MCF 10A (cell line): ENCODE measurements at regions not wholly inside any gene's neighbourhood (a gene's known extent, or its start where the extent isn't known, plus 50 kb on each side); places are given as distances from the start of the nearest gene placed in this dataset.

Source experiments
- BruUV-seq: library from RNA; stranded (reverse); fragments of 400-500 nt; replicated peaks from 2 replicates; lab custom pipeline; 2021; lab: Mats Ljungman, UMichigan
- CTCF ChIA-PET: fragments of 300-600 bp; sonication (Branson Sonifier 250); formaldehyde crosslinking; extraction: SDS; loops from one replicate; lab custom pipeline; 2021; ENCODE audit warnings: antibody characterized with exemption, inconsistent platforms; lab: Yijun Ruan, JAX
- POLR2A ChIA-PET: fragments of 300-600, 350-650 bp; sonication (Branson Sonifier 250); formaldehyde crosslinking; extraction: SDS; loops from one replicate; lab custom pipeline; 2020; ENCODE audit warnings: antibody characterized with exemption, inconsistent platforms; lab: Yijun Ruan, JAX
- DNase-seq: peaks from one replicate; pipeline ENCODE4 v3.0.0-alpha.2; 2018; ENCODE audit not compliant: unreplicated experiment
- H3K27ac Mint-ChIP-seq: one replicate; pipeline ENCODE4 v1.8.0; 2022; ENCODE audit warnings: mild to moderate bottlenecking, low read depth, mixed read lengths; ENCODE audit not compliant: unreplicated experiment
- H3K27me3 Mint-ChIP-seq: one replicate; pipeline ENCODE4 v1.8.0; 2022; ENCODE audit warnings: mixed read lengths; ENCODE audit not compliant: insufficient read depth, unreplicated experiment
- H3K36me3 Mint-ChIP-seq: one replicate; pipeline ENCODE4 v1.8.0; 2022; ENCODE audit warnings: mild to moderate bottlenecking, moderate library complexity, mixed read lengths; ENCODE audit not compliant: insufficient read depth, unreplicated experiment
- H3K4me1 Mint-ChIP-seq: one replicate; pipeline ENCODE4 v1.8.0; 2022; ENCODE audit warnings: mixed read lengths; ENCODE audit not compliant: insufficient read depth, unreplicated experiment
- H3K4me3 Mint-ChIP-seq: one replicate; pipeline ENCODE4 v1.8.0; 2022; ENCODE audit warnings: mild to moderate bottlenecking, moderate library complexity, mixed read lengths; ENCODE audit not compliant: unreplicated experiment
- H3K9me3 Mint-ChIP-seq: one replicate; pipeline ENCODE4 v1.8.0; 2022; ENCODE audit warnings: mixed read lengths; ENCODE audit not compliant: unreplicated experiment
- CTCF ChIP-seq: fragments of 200-600 bp; IDR thresholded peaks from one replicate; pipeline ENCODE4 v1.8.0; 2022; ENCODE audit warnings: antibody characterized with exemption, mild to moderate bottlenecking; ENCODE audit not compliant: unreplicated experiment
- intact Hi-C: fragments of 100-400 bp; cut with micrococcal nuclease; formaldehyde crosslinking; loops from 2 replicates; pipeline ENCODE4 v1.14.1; 2022

- no peaks in the 10 kb centered on the region for H3K4me1 Mint-ChIP-seq
- H3K27ac Mint-ChIP-seq = no peak overlapping the region
- no TSS peak for BruUV-seq
- ChIA-PET CTCF (no interaction called here), POLR2A (no interaction called here)
- no peak for DNase-seq
- no peak overlapping the region for H3K4me3 Mint-ChIP-seq
- intact Hi-C loops = no loop called here
- no peak for TF ChIP-seq CTCF
- H3K36me3 Mint-ChIP-seq = no peaks in the 10 kb centered on the region
- peaks cover under 1% of the 10 kb centered on the region for H3K9me3 Mint-ChIP-seq
- H3K27me3 Mint-ChIP-seq = no peaks in the 10 kb centered on the region
Measured at GRCh38 chr13:44079413-44080205, 199.9 kb downstream of the LACC1 start.

GRCh38 chr13:44084146-44084545 is 204.4 kb downstream of the LACC1 start:
- POLR2A ChIA-PET = no interaction called here
- H3K27me3 Mint-ChIP-seq = no peaks in the 10 kb centered on the region
- BruUV-seq = no TSS peak
- H3K4me1 Mint-ChIP-seq = no peaks in the 10 kb centered on the region
- H3K27ac Mint-ChIP-seq = no peak overlapping the region
- H3K4me3 Mint-ChIP-seq = no peak overlapping the region
- no peak for TF ChIP-seq CTCF
- intact Hi-C loops = no loop called here
- no peak for DNase-seq
- no peaks in the 10 kb centered on the region for H3K36me3 Mint-ChIP-seq
- CTCF ChIA-PET = interaction anchor here (0.6 to 0.7 kb wide), 2 partner anchors 91 to 341 kb away, joined by 3 read pairs; no protein-coding TSS in a partner anchor
- H3K9me3 Mint-ChIP-seq = no peaks in the 10 kb centered on the region

GRCh38 chr13:44086389-44086788 is 206.7 kb downstream of the LACC1 start:
- Mint-ChIP-seq H3K27ac (no peak overlapping the region), H3K4me1 (no peaks in the 10 kb centered on the region), H3K36me3 (no peaks in the 10 kb centered on the region), H3K27me3 (no peaks in the 10 kb centered on the region), H3K9me3 (no peaks in the 10 kb centered on the region), H3K4me3 (no peak overlapping the region)
- TF ChIP-seq CTCF = no peak
- no TSS peak for BruUV-seq
- POLR2A ChIA-PET = interaction anchor here (0.9 kb wide), 1 partner anchor 14 kb away, joined by 4 read pairs; no protein-coding TSS in a partner anchor
- intact Hi-C loops = no loop called here
- no peak for DNase-seq
- CTCF ChIA-PET = no interaction called here

DNA sequence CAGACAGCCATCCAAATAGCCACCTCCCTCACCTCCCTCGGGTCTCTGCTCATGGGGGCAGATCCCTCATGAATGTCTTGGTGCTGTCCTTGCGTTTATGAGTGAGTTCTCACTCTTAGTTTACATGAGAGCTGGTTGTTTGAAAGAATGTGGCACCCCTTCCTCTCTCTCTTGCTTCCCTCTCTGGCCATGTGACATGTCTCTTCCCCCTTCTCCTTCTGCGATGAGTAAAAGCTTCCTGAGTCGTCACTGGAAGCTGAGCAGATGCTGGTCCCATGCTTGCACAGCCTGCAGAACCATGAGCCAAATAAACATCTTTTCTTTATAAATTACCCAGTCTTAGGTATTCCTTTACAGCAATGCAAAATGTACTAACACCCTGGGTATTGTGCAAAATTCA is 208.7 kb downstream of the LACC1 start:
- H3K36me3 Mint-ChIP-seq = no peaks in the 10 kb centered on the region
- ChIA-PET CTCF (no interaction called here), POLR2A (interaction anchor here (0.7 kb wide), 1 partner anchor 222 kb away, joined by 3 read pairs; no protein-coding TSS in a partner anchor)
- TF ChIP-seq CTCF = no peak
- H3K4me3 Mint-ChIP-seq = no peak overlapping the region
- no peaks in the 10 kb centered on the region for H3K4me1 Mint-ChIP-seq
- no TSS peak for BruUV-seq
- intact Hi-C loops = no loop called here
- no peaks in the 10 kb centered on the region for H3K9me3 Mint-ChIP-seq
- no peaks in the 10 kb centered on the region for H3K27me3 Mint-ChIP-seq
- DNase-seq = no peak
- H3K27ac Mint-ChIP-seq = no peak overlapping the region
